NCI-H748 (cell line): ENCODE measurements at regions not wholly inside any gene's neighbourhood (a gene's known extent, or its start where the extent isn't known, plus 50 kb on each side); places are given as distances from the start of the nearest gene placed in this dataset.

Experiments used
- DNase-seq: peaks from one replicate; lab custom pipeline; 2025; ENCODE audit not compliant: unreplicated experiment; lab: John Stamatoyannopoulos, UW

DNA sequence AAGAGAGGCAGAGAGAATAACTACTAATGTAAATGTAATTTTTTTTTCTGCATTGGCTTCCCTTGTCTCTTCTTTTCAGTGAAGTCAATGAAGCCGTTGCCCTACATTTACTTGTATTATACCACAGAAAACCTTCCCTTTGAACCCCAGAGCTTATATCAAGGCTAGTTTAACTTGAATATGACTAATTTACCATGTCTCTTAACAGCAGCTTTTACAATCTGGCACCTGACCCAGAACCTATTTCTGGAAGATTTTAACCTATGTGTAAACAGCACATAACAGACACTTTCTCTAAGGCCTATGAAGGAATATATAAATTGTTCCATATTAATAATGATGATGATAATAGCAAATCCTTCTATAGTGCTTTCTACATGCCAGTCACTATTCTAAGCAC, 580.5 kb upstream of the NXPH2 start:
- no peak for DNase-seq

- DNase-seq = no peak
Observed at GRCh38 chr2:139359818-139360217, 579.6 kb upstream of the NXPH2 start.

DNA sequence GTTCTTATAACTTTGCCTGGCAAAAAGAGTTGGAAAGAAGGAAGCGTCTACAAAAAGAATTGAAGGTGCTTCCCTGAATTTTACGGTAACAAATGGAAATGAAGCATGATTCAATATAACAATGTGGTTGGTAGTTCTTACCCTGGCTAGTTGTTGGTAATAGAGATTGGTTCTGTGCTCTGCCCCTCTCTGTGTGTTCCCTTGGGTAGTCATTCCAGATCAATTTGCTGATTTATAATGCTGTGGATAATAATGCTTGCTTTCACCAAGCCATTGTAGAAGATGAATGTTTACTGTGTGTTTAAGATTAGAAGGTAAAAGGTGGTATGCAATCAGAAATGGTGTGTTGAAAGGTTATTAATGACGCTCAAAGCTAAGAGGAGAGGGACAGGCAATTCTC, 577.8 kb upstream of the NXPH2 start:
- DNase-seq = peak; percentile 50

GRCh38 chr2:139354518-139354917, 574.3 kb upstream of the NXPH2 start:
- no peak for DNase-seq

DNA sequence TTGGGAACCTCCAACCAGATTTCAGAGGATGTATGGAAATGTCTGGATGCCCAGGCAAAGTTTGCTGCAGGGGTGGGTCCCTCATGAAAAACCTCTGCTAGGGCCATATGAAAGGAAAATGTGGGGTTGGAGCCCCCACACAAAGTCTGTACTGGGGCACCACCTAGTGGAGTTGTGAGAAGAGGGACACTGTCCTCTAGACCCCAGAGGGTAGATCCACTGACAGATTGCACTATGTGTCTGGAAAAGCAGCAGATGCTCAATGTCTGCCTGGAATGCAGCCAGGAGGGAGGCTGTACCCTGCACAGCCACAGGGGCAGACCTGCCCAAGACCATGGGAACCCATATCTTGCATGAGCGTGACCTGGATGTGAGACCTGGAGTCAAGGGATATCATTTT, 573.7 kb upstream of the NXPH2 start:
- DNase-seq = no peak

DNA sequence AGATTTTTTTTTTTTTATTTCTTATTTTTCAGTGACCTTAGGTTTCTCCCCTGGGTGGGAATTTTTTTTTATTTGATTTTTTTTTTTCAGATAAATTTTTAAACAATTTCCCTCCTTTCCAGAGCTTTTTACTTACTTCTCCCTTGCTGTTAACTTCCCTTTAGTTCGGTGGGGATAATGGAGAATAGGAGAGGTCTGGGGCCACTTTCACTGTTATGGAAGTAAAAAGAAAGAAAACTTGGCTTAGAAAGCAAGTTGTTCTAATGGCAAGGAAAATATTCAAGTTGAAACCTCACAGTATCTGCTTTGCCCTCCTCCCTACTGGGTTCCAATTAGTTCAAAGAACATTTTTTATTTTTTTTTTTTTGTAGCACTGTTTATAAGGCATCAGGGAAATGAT, 537.1 kb upstream of the NXPH2 start:
- DNase-seq = no peak

GRCh38 chr2:139314059-139314458, 533.9 kb upstream of the NXPH2 start:
- DNase-seq = no peak

- DNase-seq = no peak
Observed at GRCh38 chr2:139296672-139297209, 516.6 kb upstream of the NXPH2 start.

DNA sequence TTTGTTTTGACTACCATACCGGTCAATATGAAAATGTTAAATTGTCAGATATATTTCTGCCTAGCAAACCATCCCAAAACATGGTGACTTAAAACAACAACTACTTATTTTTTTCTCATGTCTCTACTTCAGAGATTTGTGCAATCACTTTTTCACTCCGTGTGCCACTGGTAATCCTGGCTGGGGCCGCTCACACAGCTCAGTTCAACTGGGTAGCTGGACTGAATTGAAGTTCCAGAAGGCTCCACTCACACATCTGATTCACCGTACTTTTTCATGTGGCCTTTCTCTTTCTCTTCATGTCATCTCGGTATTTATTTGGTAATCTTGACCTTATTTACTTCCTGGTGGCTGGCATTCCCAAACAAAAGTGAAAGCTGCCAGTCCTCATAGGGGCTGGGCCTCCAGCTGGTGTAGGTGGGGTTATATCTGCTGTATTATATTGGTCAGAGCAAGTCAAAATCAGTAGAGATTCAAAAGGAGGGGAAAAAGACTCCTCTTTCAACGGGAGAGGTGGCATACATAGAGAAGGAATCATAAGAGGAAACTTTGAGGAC, 513.9 kb upstream of the NXPH2 start:
- no peak for DNase-seq

- no peak for DNase-seq
Observed at GRCh38 chr2:139281124-139281523, 500.9 kb upstream of the NXPH2 start.

DNA sequence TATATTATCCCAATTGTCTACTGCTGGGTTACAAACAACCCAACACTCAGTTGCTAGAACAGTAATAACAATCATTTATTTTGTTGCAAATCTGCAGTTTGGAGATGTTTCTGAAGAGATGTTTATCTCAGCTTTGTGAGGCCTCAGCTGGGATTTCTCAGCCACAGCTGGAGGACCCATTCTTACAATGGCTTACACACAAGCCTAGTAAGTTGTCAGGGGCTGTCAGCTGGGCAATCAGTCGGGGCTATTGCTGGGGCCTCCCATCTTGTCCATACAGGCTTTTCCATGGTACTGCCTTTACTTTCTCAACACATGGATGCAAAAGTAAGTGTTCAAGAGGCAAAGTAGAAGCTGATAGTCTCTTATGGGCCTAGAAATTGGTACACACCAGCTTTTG, 491.7 kb upstream of the NXPH2 start:
- DNase-seq = no peak

DNA sequence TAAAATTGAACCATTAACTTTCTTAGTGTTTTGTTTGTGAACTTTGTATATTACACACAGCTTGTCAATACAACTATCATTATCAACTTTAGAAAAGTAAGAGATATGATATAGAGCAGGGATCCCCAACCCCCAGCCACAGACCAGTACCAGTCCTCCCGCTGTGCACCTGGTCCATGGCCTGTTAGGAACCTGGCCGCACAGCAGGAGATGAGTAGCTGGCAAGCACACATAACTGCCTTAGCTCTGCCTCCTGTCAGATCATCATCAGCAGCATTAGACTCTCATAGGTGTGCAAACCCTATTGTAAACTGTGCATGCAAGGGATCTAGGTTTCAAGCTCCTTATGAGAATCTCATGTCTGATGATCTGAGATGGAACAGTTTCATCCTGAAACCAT, 491.0 kb upstream of the NXPH2 start:
- peak; percentile 2 for DNase-seq

GRCh38 chr2:139260052-139260430, 479.9 kb upstream of the NXPH2 start:
- no peak for DNase-seq

DNA sequence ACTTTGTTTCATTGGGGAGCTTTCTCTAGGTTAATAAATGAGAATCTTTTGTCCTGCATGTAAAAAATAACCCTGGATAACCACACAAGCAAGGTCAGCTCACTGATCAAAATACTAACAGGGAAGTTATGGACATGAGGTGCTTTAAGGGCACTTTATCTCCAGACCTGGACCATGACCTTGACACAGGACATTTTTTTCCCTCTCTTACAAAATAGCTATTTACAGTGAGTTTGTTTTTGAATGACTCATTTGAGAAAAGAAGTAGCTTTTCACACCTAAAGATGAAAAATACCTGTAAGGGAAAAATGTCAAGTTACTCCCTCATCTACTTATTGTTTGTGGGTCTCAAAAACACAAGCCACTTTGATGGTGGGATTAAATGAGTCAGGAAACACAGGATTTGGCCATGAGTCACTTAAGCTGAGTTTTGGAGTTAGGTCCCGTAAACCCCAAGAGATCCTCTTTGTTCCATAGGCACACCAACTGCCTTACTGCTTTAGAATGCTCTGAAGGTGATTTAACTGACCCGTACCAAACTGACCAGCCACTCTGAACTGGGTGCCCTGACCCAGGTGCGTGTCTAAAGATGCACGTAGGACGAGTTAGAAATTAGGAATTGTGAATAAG, 479.3 kb upstream of the NXPH2 start:
- no peak for DNase-seq

DNA sequence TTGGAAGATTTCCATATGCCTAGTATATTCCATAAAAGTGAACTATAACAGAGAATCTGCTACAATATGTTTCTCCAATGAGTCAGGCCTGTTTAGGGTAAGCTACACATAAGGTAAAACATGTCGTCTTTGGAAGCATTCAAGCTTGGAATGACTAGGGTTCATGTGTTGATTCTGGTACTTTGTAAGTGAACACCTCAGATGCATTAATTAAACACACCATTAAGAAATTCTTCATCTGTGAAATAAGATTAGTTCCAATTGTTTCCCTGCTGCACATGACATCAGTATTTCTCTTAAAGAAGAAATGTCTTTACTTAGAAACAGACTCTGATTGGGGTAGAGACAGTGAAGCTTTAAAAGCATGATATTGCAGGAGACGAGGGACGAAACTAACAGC, 461.1 kb upstream of the NXPH2 start:
- no peak for DNase-seq

- DNase-seq = no peak
Observed at GRCh38 chr2:139237023-139237422, 456.8 kb upstream of the NXPH2 start.

GRCh38 chr2:139230881-139231280, 450.7 kb upstream of the NXPH2 start:
- no peak for DNase-seq

DNA sequence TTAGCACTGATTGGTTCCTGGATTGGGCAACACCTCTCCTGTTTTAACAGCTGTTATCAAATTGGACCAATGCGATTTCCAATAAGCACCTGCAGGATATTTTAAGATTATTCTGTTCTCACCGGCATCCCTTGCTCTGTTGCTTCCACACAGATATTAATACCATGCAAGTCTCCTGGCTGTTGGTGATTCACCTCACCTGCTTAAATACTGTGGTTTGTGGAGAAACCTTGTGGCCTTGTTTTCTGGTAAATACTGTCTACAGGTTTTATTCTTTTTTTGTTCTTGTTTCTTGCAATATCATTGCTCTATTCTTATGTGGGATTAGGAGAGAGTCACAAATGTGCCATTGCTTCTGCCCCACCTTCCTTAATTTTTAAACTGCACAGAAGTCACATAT, 448.1 kb upstream of the NXPH2 start:
- DNase-seq = no peak

DNA sequence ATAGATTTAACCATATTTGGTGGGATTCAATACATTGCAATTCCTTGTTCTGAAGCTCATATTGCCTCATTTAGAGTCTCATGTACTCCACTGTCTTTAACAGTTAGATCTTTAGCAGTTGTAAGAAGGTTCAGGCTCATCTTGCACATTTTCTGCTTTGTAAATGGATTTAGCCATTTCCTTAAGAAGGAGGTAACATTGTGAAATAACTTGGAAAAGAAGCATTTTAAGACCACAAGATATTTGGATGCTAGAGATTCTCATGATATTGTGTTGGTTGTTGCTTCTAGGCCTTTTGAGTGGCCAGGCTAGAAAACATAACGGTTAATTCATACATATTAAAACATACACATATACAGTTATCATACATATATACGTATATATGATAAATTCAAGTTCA, 445.8 kb upstream of the NXPH2 start:
- no peak for DNase-seq

GRCh38 chr2:139218181-139218580, 438.0 kb upstream of the NXPH2 start:
- no peak for DNase-seq

- DNase-seq = peak; percentile 4
Observed at GRCh38 chr2:139217641-139218040, 437.5 kb upstream of the NXPH2 start.

- no peak for DNase-seq
Observed at GRCh38 chr2:139216435-139216834, 436.2 kb upstream of the NXPH2 start.

DNA sequence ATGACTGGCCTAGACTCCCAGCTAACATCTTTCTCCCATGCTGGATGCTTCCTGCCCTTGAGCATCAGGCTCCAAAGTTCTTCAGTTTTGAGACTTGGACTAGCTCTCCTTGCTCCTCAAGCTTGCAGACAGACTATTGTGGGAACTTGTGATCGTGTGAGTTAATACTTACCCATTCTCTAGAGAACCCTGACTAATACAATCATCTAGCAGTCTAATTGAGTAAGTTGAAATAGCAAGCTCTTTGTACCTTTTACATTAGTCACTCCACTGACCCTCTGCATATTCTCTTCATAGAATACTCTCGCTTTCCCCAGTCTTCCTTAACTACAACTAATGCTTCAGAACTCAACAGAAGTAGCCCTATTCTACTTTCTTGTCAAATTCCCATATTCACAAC, 434.6 kb upstream of the NXPH2 start:
- no peak for DNase-seq
